Transverse colon (tissue), 4 donors: ENCODE measurements at regions not wholly inside any gene's neighbourhood (a gene's known extent, or its start where the extent isn't known, plus 50 kb on each side); places are given as distances from the start of the nearest gene placed in this dataset.

Source experiments
- CTCF ChIP-seq, 5 experiments: fragments of 200-600 bp in 3 of 5; fragments of 450-650 bp in 2 of 5; sonication (generic) in 3 of 5; IDR thresholded peaks; 1 replicate in 2 of 5; 2 replicates in 3 of 5; pipeline ENCODE4 v1.5.1; 2016 to 2017; ENCODE audit warnings: antibody characterized with exemption in 5 of 5, inconsistent platforms in 3 of 5, mild to moderate bottlenecking in 2 of 5, moderate library complexity in 1 of 5
- POLR2A ChIP-seq: fragments of 450-650 bp; IDR thresholded peaks from one replicate; pipeline ENCODE4 v1.6.1; 2016; ENCODE audit warnings: antibody characterized with exemption, mild to moderate bottlenecking, moderate library complexity
- POLR2AphosphoS5 ChIP-seq, 3 donors: sonication (generic); formaldehyde crosslinking; IDR thresholded peaks; one replicate each; pipeline ENCODE4 v1.6.1; 2016; ENCODE audit warnings: antibody characterized with exemption in 3 of 3

- TF ChIP-seq POLR2A (no peak), POLR2AphosphoS5 (IDR thresholded peaks at IDR 0.05) (no peak), CTCF (IDR thresholded peaks at IDR 0.05) (no peak)
These were observed 67.9 kb upstream of the PCDH19 start for GRCh38 chrX:100477958-100478357.
